CD4-positive, alpha-beta T cell (primary cell): ENCODE measurements at regions not wholly inside any gene's neighbourhood (a gene's known extent, or its start where the extent isn't known, plus 50 kb on each side); places are given as distances from the start of the nearest gene placed in this dataset.

Experiments used
- ATAC-seq: fragments of 200-7000 bp; cut with Tn5 transposase; one replicate; pipeline ENCODE4 v1.10.0; 2022; ENCODE audit warnings: mild to moderate bottlenecking; ENCODE audit not compliant: poor library complexity
- CTCF ChIA-PET: fragments of 350-600 bp; sonication (Branson Sonifier 250); formaldehyde crosslinking; loops from one replicate; lab custom pipeline; 2021; ENCODE audit warnings: antibody characterized with exemption, inconsistent platforms; lab: Charles Lee
- POLR2A ChIA-PET: fragments of 350-600 bp; sonication (Branson Sonifier 250); formaldehyde crosslinking; loops from one replicate; lab custom pipeline; 2021; ENCODE audit warnings: antibody characterized with exemption, inconsistent platforms; lab: Charles Lee
- DNase-seq, 14 experiments: peaks; one replicate each; pipeline ENCODE4 v3.0.0-alpha.2; 2013 to 2020; ENCODE audit warnings: mixed read lengths in 2 of 14
- H3K27ac ChIP-seq, 2 donors: one replicate each; pipeline versions ENCODE4 v1.5.1 to v1.7.0; 2013; ENCODE audit warnings: low read length in 2 of 2, low read depth in 1 of 2, mild to moderate bottlenecking in 1 of 2
- H3K27me3 ChIP-seq, 2 experiments: 1 replicate in 1 of 2; 2 replicates in 1 of 2; pipeline versions ENCODE4 v1.6.1 to v1.7.0; 2013; ENCODE audit warnings: low read length in 2 of 2, control low read depth in 1 of 2, mild to moderate bottlenecking in 1 of 2, moderate library complexity in 1 of 2; ENCODE audit not compliant: insufficient read depth in 2 of 2, control insufficient read depth in 1 of 2
- H3K36me3 ChIP-seq: one replicate; pipeline ENCODE4 v1.6.1; 2013; ENCODE audit warnings: low read length, control low read depth; ENCODE audit not compliant: insufficient read depth
- H3K4me1 ChIP-seq: one replicate; pipeline ENCODE4 v1.6.1; 2013; ENCODE audit warnings: low read length, control low read depth; ENCODE audit not compliant: insufficient read depth
- H3K4me3 ChIP-seq: one replicate; pipeline ENCODE4 v1.5.1; 2013; ENCODE audit warnings: mild to moderate bottlenecking, low read length, moderate library complexity
- H3K9me3 ChIP-seq, 2 experiments: 1 replicate in 1 of 2; 2 replicates in 1 of 2; pipeline versions ENCODE4 v1.6.1 to v1.7.0; 2013; ENCODE audit warnings: low read length in 2 of 2, mild to moderate bottlenecking in 2 of 2, control low read depth in 1 of 2, moderate library complexity in 1 of 2; ENCODE audit not compliant: control insufficient read depth in 1 of 2, insufficient read depth in 1 of 2
- H3K27ac Mint-ChIP-seq: one replicate; pipeline ENCODE4 v1.8.0; 2020; ENCODE audit warnings: mixed read lengths
- H3K27me3 Mint-ChIP-seq: one replicate; pipeline ENCODE4 v1.8.0; 2021; ENCODE audit warnings: mixed read lengths
- H3K36me3 Mint-ChIP-seq: one replicate; pipeline ENCODE4 v1.8.0; 2021; ENCODE audit warnings: low read depth, mixed read lengths
- H3K4me1 Mint-ChIP-seq: one replicate; pipeline ENCODE4 v1.8.0; 2021; ENCODE audit warnings: low read depth, mixed read lengths
- H3K4me3 Mint-ChIP-seq: one replicate; pipeline ENCODE4 v1.8.0; 2020; ENCODE audit warnings: mild to moderate bottlenecking, mixed read lengths
- H3K9me3 Mint-ChIP-seq: one replicate; pipeline ENCODE4 v1.8.0; 2020; ENCODE audit warnings: mixed read lengths
- CTCF ChIP-seq: fragments of 200-600 bp; IDR thresholded peaks from one replicate; pipeline ENCODE4 v1.8.0; 2022; ENCODE audit warnings: antibody characterized with exemption, mild to moderate bottlenecking
- intact Hi-C, 2 experiments: fragments of 100-400 bp; cut with DNase I in 1 of 2; cut with micrococcal nuclease in 1 of 2; formaldehyde crosslinking; loops; one replicate each; pipeline versions ENCODE4 v1.15.1 to v1.9.0; 2023 to 2025; cut with DNase I, micrococcal nuclease

- Mint-ChIP-seq H3K4me3 (no peak overlapping the region), H3K36me3 (no peaks in the 10 kb centered on the region), H3K9me3 (no peaks in the 10 kb centered on the region), H3K27ac (no peak overlapping the region), H3K27me3 (peaks cover 2% of the 10 kb centered on the region), H3K4me1 (no peaks in the 10 kb centered on the region)
- Histone ChIP-seq H3K36me3 (no peaks in the 10 kb centered on the region), H3K4me1 (no peaks in the 10 kb centered on the region), H3K27ac (no peak overlapping the region), H3K9me3 (no peaks in the 10 kb centered on the region), H3K27me3 (no peaks in the 10 kb centered on the region), H3K4me3 (no peak overlapping the region)
- POLR2A ChIA-PET = interaction anchor here (0.6 kb wide), 1 partner anchor 41 kb away, joined by 3 read pairs; no protein-coding TSS in a partner anchor
- intact Hi-C loops = no loop called here
- CTCF ChIA-PET = no interaction called here
- no peak for DNase-seq
- no peak for ATAC-seq
- TF ChIP-seq CTCF = no peak
These were observed 278.7 kb upstream of the CLNK start for GRCh38 chr4:10963241-10963640.

- Mint-ChIP-seq H3K36me3 (no peaks in the 10 kb centered on the region), H3K4me1 (no peaks in the 10 kb centered on the region), H3K4me3 (no peak overlapping the region), H3K27me3 (peaks cover 4% of the 10 kb centered on the region), H3K27ac (no peak overlapping the region), H3K9me3 (no peaks in the 10 kb centered on the region)
- intact Hi-C loops = no loop called here
- Histone ChIP-seq H3K36me3 (no peaks in the 10 kb centered on the region), H3K4me1 (no peaks in the 10 kb centered on the region), H3K4me3 (no peak overlapping the region), H3K27ac (no peak overlapping the region), H3K27me3 (no peaks in the 10 kb centered on the region), H3K9me3 (no peaks in the 10 kb centered on the region)
- DNase-seq = no peak
- no peak for TF ChIP-seq CTCF
- ChIA-PET POLR2A (interaction anchor here (0.6 kb wide), 1 partner anchor 40 kb away, joined by 3 read pairs; no protein-coding TSS in a partner anchor), CTCF (interaction anchor here (1.3 kb wide), 1 partner anchor 8 kb away, joined by 3 read pairs; no protein-coding TSS in a partner anchor)
- ATAC-seq = no peak
These were observed 277.7 kb upstream of the CLNK start for GRCh38 chr4:10962246-10962645.

GRCh38 chr4:10960389-10960788, 275.8 kb upstream of the CLNK start:
- no peak overlapping the region for H3K27ac Mint-ChIP-seq
- peaks cover 4% of the 10 kb centered on the region for H3K4me1 Mint-ChIP-seq
- H3K36me3 Mint-ChIP-seq = no peaks in the 10 kb centered on the region
- Histone ChIP-seq H3K9me3 (no peaks in the 10 kb centered on the region), H3K4me1 (no peaks in the 10 kb centered on the region), H3K27me3 (no peaks in the 10 kb centered on the region), H3K27ac (no peak overlapping the region), H3K36me3 (no peaks in the 10 kb centered on the region), H3K4me3 (no peak overlapping the region)
- no peak for ATAC-seq
- no peak overlapping the region for H3K4me3 Mint-ChIP-seq
- H3K9me3 Mint-ChIP-seq = no peaks in the 10 kb centered on the region
- peaks cover 4% of the 10 kb centered on the region for H3K27me3 Mint-ChIP-seq
- intact Hi-C loops = no loop called here
- DNase-seq = no peak
- no peak for TF ChIP-seq CTCF
- ChIA-PET POLR2A (no interaction called here), CTCF (no interaction called here)
